A673 (cell line): ENCODE measurements at regions not wholly inside any gene's neighbourhood (a gene's known extent, or its start where the extent isn't known, plus 50 kb on each side); places are given as distances from the start of the nearest gene placed in this dataset.

ENCODE experiments used
- EZH2 ChIP-seq: fragments of 200-600 bp; sonication (generic); IDR thresholded peaks from 2 replicates; pipeline ENCODE4 v1.6.1; 2017; ENCODE audit warnings: borderline replicate concordance, low read depth, mild to moderate bottlenecking, mixed read lengths, antibody characterized with exemption, low read length; ENCODE audit not compliant: poor library complexity, severe bottlenecking
- TF ChIP-seq, protein P1 (sequence below): fragments of 300-800, 200-600 bp; sonication (generic); conservative IDR thresholded peaks from 2 replicates; pipeline ENCODE4 v1.5.1; 2017; ENCODE audit warnings: low read depth, mild to moderate bottlenecking, antibody characterized with exemption, low read length, moderate library complexity, mixed read lengths

DNA sequence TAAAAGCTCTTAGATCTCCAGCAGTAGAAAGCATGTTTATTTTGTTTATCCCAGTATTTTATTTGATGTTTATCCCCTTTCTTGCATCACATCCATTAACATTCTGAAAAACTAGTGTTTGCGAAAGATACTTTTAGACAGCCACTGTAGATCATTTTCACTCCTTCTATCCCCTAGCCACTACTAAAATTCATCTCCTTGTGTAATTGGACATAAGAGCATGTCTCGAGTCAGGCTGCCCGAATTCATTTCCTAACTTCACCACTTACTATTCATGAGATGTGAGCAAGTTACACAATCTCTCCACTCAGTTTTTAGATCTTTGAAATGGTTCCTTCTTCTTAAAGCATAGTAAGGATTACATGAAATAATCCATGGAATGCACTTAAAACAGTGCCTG is 514.0 kb downstream of the KLF5 start:
- TF ChIP-seq, protein P1, sequence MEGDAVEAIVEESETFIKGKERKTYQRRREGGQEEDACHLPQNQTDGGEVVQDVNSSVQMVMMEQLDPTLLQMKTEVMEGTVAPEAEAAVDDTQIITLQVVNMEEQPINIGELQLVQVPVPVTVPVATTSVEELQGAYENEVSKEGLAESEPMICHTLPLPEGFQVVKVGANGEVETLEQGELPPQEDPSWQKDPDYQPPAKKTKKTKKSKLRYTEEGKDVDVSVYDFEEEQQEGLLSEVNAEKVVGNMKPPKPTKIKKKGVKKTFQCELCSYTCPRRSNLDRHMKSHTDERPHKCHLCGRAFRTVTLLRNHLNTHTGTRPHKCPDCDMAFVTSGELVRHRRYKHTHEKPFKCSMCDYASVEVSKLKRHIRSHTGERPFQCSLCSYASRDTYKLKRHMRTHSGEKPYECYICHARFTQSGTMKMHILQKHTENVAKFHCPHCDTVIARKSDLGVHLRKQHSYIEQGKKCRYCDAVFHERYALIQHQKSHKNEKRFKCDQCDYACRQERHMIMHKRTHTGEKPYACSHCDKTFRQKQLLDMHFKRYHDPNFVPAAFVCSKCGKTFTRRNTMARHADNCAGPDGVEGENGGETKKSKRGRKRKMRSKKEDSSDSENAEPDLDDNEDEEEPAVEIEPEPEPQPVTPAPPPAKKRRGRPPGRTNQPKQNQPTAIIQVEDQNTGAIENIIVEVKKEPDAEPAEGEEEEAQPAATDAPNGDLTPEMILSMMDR: no peak
- no peak for TF ChIP-seq EZH2
